SKM-1 treated with dmso at 0.1 percent for 144 hours (cell line): ENCODE measurements at regions not wholly inside any gene's neighbourhood (a gene's known extent, or its start where the extent isn't known, plus 50 kb on each side); places are given as distances from the start of the nearest gene placed in this dataset.
A peak's percentile ranks its signal among the peaks of the same experiment; 100 is the strongest.

Source experiments
- DNase-seq: peaks from one replicate; lab custom pipeline; 2025; ENCODE audit not compliant: unreplicated experiment; lab: John Stamatoyannopoulos, UW

DNA sequence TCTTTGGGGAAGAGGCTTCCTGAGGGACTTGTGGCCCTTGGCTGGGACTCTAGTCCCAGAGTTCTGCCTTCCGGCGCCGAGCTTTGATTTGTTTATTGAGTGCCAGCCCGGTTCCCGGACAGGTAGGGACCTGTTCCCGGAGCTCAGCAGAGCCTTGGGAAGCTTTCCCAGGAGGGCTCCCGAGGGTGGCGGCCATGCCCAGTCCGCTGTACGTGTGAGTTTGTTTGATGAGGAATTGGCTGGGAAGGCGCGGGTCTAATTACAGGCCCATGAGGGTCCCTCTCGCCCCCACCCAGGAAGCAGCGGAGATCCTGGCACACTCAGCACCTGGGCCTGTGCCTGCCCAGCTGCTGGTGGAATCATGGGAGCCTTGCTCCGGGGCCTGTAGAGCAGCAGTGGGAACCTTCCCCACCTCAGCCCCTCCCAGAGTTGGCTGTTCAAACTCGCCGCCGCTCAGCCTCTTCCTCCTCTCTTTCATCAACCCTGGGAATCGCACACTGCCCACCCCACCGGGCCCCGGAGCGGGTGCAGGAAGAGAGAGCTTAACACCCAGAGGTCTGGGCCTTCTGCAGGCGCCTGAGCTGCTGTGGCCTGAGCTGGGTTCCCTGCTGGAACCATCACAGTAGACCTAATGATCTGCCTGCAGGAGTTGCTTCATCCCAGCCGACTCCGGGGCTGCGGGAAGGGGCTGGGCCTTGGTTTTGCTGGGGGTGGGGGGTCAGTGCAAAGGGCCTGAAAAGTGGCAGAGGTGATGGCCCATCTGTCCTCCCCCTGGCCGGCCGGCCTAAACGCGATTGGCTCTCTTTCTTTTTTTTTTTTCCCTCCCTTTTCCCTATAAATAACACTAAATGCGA, 313.7 kb downstream of the SEC14L1 start:
- DNase-seq, result no peak

DNA sequence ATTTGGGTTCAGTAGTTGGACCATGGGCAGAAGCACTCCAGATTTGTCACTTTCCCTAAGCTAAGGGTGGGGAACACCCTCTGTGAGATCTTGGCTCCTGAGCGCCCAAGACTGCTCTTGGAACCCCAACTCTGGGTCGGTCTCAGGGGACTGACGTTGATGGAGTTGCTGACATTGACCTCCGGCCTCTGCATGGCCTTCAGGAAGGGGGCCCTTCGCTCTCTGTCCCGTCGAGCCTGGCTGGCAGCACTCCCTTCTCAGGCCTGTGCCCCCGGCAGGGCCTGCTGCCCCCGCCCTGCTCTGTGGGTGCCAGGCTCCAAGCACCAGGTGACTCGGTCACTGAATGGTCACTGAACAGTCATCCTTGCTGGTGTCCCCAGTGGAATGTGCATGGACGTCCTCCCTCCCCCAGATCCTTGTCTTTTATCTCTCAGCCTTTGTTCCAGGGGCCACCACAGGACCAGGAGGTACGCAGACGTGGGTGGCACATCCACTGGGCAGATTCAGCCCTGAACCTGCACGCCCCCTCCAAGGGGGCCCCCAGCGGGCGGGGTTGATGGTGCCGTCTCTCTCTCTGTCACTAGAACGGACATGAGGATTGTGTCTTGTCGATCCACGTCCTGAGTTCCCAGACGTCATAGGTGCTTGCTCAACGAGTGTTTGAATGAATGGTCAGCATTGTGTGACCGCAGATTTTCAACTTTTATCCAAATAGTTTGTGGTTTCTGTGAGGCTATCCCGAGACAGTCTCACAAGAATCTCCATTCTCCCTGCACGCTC, 314.5 kb downstream of the SEC14L1 start:
- no peak for DNase-seq

DNA sequence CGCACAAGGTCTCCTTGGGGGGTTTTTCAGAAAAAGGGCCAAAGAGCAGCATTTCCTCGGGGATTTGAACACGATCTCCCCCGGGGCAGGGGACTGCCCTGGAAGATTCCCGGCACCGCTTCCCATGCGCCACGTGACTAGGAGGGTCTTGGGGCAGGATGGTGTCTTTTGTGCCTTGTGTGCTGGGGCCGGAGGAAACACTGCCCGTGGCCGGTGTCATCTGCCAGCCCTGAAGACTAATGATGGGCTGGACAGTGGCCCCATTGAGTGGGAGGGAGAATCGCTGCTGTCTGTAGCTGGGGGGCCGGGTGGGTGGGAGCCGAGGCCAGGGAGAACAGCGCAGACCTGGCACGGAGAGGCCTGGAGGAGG, 315.1 kb downstream of the SEC14L1 start:
- no peak for DNase-seq

DNA sequence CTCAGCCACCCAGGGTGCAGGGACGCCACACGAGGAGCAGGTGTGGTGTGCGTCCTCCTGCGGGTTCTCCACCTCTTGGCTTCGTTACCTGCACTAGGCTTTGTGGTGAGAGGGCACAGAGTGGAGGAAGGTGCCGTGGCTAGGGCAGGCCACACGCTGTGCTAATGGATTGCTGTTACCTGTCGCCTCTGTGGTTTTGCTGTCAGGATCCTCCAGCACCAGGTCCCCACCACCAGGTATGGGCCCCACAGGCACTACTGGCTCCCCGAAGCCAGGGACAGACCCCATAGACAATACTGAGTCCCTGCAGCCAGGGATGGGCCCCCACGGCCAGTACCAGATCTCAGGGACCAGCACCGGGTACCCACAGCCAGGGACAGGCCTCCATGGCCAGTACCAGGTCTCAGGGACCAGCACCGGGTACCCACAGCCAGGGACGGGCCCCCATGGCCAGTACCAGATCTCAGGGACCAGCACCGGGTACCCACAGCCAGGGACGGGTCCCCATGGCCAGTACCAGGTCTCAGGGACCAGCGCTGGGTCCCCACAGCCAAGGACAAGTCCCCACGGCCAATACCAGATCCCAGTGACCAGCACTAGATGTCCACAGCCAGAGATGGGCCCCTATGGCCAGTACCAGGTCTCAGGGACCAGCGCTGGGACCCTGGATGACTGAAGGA, 315.6 kb downstream of the SEC14L1 start:
- DNase-seq, result no peak

DNA sequence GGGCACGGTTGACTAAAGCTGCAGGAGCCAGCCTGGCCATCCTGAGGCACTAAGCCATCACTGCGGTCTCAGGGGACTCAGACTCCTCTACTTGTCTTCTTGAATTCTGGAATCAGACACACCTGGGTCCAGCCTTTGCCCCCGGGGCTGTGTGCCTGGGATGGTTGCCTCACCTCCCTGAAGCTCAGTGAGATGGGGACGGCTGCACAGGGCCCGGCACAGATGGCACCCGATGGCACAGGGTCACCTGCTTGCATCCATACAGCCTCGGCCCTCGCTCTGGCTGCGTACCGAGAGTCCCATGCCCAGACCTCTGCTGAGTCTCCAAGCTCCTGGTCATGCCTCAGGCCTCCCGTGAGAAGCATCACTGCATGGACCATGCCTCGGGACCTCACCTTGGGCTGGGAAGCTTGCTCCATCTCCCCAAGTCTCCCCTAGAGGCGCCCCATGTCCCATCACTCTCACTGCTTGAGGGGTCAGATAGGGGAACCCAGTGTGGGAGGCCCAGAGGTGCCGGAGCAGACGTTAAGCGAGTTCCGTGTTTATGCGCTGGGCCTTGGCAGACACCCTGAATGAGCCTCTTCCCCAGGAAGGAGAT, 316.3 kb downstream of the SEC14L1 start:
- DNase-seq, result no peak

DNA sequence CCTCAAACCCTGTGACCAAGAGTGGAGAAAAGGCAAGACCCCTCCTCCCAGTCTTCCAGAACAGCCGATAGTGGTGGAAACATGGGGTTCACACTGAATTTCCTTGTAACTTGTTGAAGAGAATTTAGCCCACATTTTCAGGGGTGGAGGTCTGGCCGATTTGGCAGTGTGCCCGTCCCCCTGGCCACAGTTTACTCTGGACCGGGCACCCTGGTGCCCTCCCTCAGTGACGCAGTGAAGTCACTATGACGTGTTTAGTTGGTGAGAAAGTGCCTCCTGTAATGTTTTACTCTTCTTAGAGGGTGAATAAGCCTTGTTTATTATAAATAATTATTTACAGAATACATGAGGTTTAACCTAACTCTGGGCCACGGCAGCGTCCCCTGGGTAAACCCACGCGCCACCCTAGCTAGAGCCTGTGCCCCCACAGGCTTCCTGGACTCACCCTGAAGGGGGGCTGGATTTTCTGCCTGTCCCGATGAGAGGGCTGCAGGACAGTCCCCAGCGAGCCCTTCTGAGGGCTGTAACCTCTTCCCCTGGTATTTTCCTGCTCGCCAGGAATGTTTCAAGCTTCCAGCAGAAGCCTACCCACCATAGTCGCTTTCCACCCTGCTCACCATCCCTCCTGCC, 316.9 kb downstream of the SEC14L1 start:
- no peak for DNase-seq

DNA sequence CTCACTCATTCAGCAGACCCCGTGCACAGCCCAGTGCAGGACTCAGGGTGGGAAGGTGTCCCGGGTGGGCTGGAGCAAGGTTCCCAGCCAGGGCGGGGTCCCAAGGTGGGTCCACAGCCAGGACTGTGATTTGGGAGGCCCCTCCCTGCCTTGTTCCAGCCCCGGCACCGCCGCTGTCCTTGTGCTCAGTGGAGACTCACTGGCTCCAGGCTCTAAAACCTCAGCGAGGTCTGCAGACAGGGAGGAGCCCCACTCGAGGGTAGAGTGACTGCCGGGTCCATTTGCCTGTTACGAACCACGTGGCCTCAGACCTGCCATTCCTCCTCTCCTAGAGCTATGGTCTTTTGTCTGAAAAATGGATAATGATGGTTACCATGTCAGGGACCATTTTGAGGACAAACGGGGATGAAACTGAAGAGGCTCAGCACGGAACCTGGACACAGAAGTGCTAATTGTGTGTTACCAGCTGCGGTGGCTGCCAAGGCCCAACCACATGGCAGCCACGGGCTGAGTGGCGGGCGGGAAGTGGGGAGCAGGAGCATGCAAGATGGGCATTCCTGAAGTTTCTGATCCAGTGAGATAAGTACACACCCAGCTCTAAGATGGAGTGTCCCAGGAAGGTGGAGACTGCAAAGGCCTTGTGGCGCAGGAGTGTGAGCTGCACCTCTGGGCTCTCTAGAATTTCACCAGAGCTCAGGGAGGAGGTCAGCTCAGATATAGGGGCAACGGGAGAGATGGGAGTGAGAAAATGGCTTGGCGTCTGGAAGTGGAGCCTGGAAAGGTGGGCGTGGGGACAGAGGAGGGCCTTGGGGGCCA, 317.6 kb downstream of the SEC14L1 start:
- no peak for DNase-seq

DNA sequence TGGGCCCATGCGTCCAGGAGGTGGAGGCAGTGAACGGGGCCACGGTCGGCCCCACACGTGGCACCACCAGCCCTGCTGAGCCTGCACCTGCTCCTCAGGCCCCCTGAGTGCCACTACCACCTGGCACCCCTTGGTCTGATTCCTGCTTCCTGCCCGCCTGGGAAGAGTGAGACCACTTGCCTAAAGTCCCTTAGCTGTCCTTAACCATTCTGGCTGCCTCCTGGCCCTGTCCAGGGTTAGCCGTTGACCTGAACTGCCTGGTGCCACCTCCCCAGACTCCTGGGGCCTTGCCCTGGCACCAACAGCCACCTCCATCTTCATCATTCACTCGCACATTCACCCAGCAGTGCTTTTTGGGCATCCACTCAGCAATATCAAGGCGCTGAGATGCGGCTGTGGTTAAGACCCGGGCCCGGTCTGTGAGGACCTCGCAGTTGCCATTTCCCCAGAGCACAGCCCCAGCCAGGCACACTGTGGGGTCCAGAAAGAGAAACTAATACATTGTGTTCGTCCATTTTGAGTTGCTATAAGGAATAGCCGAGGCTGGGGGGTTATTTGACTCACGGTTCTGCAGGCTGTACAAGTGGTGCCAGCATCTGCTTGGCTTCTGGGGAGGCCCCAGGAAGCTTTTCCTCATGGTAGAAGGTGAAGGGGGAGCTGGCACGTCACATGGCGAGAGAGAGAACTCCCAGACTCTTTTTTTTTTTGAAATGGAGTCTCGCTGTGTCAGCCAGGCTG, 318.4 kb downstream of the SEC14L1 start:
- DNase-seq, result no peak

DNA sequence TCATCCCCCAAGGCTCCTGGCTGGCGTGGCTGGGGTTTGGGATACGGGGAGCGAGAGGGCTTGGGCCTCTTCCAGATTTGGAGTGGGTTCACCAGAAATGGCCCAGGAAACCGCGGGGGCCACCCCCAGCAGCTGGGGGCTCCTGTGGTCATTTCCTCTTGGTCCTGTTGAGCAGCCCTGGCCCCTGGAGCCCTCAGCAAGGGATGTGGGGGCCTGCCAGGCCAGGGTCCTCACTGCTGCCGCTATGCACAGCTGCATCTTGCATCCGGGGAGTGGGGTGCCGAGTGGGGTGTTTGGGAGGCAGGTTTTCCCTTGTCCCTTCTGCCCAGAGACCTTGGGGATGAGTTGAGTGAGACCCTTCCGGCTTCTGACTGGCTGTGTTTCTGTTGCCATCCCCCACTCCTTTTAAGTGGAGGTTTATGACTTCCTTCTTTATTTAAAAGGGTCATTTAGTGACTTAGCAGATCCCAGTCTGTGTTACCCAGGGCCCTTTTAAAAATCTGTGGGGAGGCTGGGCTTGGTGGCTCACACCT, 319.8 kb downstream of the SEC14L1 start:
- peak; percentile 68 for DNase-seq

DNA sequence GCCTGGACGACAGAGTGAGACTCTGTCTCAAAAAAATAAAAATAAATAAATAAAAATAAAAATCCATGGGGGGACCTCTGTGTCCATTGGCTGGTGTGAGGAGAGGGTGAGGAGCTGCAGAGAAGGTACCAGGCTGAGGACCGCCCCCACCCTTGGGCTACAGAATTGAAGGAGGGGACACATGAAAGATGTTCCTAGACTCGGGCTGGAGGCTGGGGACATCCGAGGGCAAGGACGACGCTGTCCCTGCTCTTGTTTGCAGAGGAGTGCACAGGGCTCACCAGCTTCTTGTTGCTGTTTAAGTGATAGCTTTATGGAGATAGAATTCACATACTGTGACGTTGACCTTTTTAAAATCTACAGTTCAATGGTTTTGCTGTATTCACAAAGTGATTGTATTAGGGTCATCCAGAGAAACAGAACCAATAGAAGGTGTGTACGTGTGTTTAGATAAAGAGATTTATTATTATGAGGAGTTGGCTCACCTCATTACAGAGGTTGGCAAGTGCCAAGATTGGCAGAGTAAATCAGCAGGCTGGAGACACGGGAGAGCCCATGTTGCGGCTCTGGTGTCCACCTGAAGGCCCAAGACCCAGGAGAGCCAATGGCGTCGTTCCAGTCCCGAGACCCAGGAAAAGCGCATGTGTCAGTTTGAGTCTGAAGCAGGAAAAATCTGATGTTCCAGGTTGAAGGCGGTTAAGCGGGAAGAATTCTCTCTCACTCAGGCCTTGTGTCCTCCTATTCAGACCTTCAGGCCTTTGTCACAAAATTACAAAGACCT, 320.7 kb downstream of the SEC14L1 start:
- no peak for DNase-seq

DNA sequence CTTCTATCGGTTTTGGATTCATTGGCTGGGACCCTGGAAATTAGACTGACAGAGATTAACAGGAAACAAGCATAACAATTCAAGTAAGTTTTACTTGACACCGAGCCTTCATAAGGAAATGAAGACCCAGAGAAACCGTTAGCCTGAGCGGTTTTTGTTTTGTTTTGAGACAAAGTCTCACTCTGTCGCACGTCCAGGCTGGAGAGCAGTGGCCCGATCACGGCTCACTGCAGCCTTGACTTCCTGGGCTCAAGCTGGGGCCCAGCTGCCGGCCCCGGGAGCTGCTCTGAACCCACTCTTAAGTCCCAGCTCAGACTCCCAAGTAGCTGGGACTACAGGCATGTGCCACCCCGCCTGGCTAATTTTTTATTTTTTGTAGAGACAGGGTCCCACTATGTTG, 321.3 kb downstream of the SEC14L1 start:
- DNase-seq, result no peak

DNA sequence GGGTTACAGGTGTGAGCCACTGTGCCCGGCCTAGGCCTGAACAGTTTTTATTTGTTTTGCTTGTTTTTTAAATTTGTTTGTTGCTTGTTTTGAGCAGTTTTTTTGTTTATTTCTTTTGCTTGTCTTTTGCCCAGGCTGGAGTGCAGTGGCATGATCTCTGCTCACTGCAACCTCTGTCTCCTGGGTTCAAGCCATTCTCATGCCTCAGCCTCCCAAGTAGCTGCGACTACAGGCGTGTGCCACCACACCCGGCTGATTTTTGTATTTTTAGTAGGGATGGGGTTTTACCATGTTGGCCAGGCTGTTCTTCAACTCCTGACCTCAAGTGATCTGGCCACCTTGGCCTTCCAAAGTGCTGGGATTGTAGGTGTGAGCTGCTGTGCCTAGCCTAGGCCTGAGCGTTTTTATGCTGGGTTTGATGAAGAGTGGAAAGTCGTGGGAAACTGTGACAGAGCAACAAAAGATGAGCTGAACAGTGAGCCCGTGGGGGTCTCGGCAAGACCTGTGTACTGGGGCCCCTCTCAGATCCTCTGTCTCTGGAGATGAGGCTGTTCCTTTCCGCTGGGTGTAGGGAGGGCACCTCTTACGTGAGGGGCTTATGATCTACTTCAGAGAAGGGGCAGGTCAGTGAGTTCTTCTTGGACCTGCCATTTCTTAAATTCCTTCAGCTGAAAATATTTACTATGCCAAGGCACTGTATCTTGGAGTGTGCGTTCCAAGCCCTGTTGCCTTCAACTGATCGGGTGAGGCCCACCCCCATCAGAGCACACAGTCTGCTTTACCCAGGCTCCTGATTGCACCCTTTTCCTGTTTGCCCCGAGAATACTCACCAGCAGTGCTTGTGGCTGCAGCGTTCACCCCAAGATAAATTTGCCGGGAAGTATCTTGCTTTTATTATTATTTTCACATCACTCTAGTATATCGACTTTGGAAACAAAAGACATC, 322.1 kb downstream of the SEC14L1 start:
- DNase-seq, result no peak

DNA sequence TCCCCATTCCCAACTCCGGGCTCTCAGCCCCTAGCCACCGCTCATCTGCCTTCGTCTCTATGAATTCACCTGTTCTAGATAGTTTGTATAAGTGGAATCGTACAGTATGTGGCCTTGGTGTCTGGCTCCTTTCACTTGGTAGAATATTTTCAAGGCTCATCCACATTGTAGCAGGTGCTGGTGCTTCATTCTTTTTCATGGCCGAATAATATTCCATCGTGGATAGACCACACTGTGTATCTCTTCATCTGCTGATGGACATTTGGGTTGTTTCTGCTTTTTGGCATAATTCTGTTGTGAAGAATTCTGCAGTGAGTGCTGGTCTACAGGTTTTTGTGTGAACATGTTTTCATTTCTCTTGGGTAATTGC, 324.2 kb downstream of the SEC14L1 start:
- no peak for DNase-seq

DNA sequence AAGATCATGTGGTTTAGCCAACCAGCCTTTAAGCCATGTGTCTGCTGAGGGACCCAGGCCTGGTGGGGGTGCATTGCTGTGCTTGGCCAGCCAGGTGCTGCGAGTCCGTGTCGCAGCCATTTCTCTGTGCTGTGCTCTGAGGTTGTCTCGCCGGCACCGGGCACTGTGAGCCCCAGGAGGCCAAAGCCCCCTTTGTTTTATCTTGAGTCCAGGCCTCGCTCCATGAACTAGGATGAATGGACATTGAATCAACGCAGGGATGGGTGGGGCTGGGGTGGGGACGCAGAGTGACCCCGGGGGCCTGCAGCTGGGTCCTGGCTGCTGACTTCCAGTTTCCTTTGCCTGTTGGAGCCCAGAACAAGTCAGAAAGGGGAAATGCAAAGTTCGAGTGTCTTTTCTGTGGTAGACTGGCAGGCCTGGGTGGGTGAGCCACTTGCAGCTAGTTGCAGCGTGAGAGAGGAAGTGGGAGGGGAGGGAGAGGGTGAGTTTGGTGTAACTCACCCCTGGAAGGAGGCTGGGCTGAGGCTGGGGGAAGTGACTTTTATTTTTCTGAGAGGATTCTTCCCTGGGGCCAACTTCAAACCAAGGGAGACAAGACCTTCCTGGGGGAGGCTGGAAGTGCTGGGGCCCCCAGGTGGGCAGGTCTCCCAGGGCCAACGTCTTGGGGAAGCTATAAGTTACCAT, 324.7 kb downstream of the SEC14L1 start:
- peak; percentile 97 for DNase-seq

DNA sequence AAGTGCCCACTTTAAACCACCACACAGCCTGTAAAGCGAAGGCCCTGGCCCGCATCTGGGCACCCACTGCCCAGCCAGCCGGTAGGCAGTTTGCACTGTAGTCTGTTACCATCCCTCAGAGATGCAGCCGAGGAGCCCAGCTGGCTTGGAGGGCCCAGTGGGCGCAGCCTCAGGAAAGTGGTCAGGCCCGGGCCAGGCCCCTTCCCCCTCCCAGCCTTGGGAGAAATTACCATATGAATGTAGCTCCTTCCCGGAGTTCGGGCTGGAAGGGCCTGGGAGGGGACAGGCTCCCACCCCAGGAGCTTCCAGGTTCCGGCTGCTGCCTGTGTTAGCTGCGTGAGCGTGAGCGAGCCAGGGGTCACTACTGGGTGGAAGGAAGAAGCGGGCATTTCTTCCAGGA, 325.4 kb downstream of the SEC14L1 start:
- no peak for DNase-seq

DNA sequence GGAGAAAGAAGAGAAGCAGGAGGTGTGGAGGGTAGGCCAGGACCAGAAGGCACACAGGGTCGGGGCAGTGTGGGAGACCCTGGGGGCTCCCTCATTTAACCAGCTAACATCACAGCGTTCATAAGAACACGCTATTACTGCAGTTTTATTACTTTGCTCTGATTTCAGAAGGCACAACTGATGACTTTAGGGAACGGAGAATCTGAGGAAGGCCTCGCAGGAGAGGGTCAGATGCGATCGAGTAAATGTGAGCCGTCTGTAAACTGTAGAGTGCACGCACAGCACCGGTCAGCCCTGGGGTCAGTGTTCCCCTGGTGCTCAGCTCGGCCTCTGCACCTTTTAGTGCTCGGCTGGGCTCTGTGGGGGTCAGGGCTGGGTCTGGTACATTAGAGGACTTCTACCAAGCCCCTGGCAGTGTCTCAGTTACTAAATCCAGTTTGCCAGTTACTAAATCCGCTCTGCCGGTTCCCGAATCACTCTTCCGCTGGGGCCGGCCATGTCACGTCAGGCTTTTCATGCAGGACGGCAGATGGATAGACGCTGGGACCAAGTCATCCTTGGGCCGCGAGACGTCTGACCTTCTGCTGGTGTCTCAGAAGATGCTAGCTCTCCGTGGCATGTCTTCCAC, 325.9 kb downstream of the SEC14L1 start:
- DNase-seq, result no peak
